ENCODE measurements at regions not wholly inside any gene's neighbourhood (a gene's known extent, or its start where the extent isn't known, plus 50 kb on each side); places are given as distances from the start of the nearest gene placed in this dataset.

DNA sequence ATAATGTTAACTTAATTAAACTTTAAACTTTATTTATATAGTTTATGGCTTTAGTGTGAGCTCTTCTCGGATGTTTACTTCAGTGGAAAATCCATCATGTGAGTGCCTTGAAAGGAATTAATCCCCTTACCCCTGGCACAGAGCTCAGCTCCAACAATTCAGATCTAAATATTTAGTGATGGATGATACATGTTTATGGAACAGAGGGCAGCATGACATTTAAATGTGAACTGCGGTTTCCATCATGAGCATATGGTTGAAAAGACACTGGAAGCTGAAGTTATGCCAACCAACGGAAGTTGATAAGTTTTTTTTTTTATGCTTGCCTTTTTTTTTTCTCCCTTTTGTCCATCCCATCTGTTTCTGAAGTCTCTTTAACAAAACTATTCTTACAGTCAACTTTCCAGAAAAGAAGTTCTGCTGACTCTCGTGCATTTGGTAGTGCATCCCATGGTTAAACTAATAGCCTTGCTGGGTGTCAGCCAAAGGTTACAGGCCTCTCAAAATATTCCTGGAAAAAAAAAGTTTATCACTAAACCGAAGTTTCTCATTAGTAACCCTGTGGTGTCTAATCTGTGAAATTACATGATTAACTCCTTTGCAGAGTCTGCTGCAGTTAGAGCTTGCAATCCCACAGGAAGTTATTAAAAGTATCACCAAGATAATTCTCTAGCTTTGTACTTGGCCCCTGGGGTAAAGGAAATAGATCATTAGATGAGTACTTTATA is 243.9 kb upstream of the TCF21 start (continued):
- TF ChIP-seq, protein P1, sequence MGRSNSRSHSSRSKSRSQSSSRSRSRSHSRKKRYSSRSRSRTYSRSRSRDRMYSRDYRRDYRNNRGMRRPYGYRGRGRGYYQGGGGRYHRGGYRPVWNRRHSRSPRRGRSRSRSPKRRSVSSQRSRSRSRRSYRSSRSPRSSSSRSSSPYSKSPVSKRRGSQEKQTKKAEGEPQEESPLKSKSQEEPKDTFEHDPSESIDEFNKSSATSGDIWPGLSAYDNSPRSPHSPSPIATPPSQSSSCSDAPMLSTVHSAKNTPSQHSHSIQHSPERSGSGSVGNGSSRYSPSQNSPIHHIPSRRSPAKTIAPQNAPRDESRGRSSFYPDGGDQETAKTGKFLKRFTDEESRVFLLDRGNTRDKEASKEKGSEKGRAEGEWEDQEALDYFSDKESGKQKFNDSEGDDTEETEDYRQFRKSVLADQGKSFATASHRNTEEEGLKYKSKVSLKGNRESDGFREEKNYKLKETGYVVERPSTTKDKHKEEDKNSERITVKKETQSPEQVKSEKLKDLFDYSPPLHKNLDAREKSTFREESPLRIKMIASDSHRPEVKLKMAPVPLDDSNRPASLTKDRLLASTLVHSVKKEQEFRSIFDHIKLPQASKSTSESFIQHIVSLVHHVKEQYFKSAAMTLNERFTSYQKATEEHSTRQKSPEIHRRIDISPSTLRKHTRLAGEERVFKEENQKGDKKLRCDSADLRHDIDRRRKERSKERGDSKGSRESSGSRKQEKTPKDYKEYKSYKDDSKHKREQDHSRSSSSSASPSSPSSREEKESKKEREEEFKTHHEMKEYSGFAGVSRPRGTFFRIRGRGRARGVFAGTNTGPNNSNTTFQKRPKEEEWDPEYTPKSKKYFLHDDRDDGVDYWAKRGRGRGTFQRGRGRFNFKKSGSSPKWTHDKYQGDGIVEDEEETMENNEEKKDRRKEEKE (IDR thresholded peaks at IDR 0.05; ENCODE audit: borderline replicate concordance in 1 of 2, control insufficient read depth in 1 of 2, low read depth in 2 of 2, low read length in 1 of 2): no peak
- no peak for TF ChIP-seq ZNF696 (CRISPR knock-in tag; conservative IDR thresholded peaks at IDR 0.05)

DNA sequence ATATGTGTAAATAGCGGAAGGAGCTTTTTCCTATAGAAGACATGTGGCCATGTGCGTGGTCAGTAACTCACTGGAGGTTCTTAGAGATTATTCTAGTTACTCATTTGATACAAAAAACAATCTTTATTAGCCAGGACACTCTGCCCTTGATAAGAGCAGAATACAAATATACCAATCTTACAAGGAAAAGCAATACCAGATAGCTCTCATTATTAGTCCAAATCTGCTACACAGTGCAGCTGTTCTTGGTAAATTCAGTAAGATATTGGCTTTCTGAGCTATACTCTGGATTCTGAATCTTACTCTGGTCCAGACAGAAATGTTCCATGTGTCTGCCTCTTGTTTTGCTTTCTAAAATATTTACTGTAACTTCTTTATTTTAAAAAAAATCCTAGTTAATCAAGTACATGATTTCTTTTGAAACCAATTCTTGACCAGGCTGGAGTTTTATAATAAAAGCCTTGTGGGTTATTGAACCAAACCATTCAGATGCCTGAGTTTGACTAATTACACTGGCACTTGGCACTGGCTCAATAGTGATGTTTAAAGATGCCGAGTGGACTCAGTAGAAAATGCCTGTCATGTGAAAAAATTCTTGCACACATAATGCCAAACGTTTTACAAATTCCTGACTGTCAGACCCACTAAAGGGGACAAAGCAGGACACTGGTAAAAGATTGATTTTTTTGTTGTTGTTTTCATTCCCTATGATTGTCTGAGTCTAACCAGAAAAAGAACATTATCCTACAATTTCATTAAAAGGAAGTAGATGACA is 242.8 kb upstream of the TCF21 start:
- WGBS (ENCODE audit: insufficient coverage, low coverage, missing lambda C conversion rate): 1% methylated on average over 4 of the region's 4 CpGs

More for the DNA sequence above, 242.8 kb upstream of the TCF21 start:
- Histone ChIP-seq H3K36me3 (ENCODE audit: control insufficient read depth, insufficient read depth, low read length) (no peaks in the 10 kb centered on the region), H3K9me1 (ENCODE audit: control insufficient read depth, insufficient read depth, low read length) (no peaks in the 10 kb centered on the region), H3K4me2 (ENCODE audit: insufficient read depth, low read length) (no peak overlapping the region), H3K9me3 (replicated peaks; ENCODE audit: control insufficient read depth, insufficient read depth, low read depth, low read length) (no peaks in the 10 kb centered on the region), H3K4me3 (no peak overlapping the region), H2AFZ (ENCODE audit: low read depth, low read length) (no peak overlapping the region), H3K4me1 (replicated peaks in 1 of 2; ENCODE audit: control insufficient read depth in 2 of 2, insufficient read depth in 2 of 2, low read length in 2 of 2) (no peaks in the 10 kb centered on the region), H3K27me3 (ENCODE audit: control insufficient read depth in 2 of 2, insufficient read depth in 2 of 2, low read length in 2 of 2) (no peaks in the 10 kb centered on the region), H4K20me1 (replicated peaks; ENCODE audit: control insufficient read depth, insufficient read depth, low read length) (no peaks in the 10 kb centered on the region), H3K9ac (ENCODE audit: insufficient read depth in 1 of 2, low read depth in 2 of 2, low read length in 2 of 2) (no peak overlapping the region), H3K79me2 (ENCODE audit: control insufficient read depth, insufficient read depth, low read length) (no peaks in the 10 kb centered on the region), H3K27ac (ENCODE audit: extremely low read depth, low read depth, low read length) (no peak overlapping the region)
- no TSS peak for BruUV-seq (replicated peaks)
- no peak for TF ChIP-seq ESRRA (IDR thresholded peaks at IDR 0.05; ENCODE audit: borderline replicate concordance, low read depth)
- TF ChIP-seq, protein P2, sequence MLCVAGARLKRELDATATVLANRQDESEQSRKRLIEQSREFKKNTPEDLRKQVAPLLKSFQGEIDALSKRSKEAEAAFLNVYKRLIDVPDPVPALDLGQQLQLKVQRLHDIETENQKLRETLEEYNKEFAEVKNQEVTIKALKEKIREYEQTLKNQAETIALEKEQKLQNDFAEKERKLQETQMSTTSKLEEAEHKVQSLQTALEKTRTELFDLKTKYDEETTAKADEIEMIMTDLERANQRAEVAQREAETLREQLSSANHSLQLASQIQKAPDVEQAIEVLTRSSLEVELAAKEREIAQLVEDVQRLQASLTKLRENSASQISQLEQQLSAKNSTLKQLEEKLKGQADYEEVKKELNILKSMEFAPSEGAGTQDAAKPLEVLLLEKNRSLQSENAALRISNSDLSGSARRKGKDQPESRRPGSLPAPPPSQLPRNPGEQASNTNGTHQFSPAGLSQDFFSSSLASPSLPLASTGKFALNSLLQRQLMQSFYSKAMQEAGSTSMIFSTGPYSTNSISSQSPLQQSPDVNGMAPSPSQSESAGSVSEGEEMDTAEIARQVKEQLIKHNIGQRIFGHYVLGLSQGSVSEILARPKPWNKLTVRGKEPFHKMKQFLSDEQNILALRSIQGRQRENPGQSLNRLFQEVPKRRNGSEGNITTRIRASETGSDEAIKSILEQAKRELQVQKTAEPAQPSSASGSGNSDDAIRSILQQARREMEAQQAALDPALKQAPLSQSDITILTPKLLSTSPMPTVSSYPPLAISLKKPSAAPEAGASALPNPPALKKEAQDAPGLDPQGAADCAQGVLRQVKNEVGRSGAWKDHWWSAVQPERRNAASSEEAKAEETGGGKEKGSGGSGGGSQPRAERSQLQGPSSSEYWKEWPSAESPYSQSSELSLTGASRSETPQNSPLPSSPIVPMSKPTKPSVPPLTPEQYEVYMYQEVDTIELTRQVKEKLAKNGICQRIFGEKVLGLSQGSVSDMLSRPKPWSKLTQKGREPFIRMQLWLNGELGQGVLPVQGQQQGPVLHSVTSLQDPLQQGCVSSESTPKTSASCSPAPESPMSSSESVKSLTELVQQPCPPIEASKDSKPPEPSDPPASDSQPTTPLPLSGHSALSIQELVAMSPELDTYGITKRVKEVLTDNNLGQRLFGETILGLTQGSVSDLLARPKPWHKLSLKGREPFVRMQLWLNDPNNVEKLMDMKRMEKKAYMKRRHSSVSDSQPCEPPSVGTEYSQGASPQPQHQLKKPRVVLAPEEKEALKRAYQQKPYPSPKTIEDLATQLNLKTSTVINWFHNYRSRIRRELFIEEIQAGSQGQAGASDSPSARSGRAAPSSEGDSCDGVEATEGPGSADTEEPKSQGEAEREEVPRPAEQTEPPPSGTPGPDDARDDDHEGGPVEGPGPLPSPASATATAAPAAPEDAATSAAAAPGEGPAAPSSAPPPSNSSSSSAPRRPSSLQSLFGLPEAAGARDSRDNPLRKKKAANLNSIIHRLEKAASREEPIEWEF (CRISPR knock-in tag; IDR thresholded peaks at IDR 0.05): no peak
- no peak for TF ChIP-seq ZNF589 (CRISPR knock-in tag; IDR thresholded peaks at IDR 0.05; ENCODE audit: low read depth)
- ChIA-PET POLR2A (interaction anchor here (0.7 kb wide), 1 partner anchor 283 kb away, joined by 3 read pairs; no protein-coding TSS in a partner anchor), CTCF (ENCODE audit: low intra/inter-chr PET ratio) (no interaction called here)
- intact Hi-C loops (cut with micrococcal nuclease) (no loop called here), in situ Hi-C loops (cut with MboI) (no loop called here)
- no peak for DNase-seq (ENCODE audit: extremely low read depth in 1 of 4, low spot score in 3 of 4)
- no peak for FAIRE-seq
- no peak for ATAC-seq

Data from K562 (cell line).